CD8-positive, alpha-beta memory T cell (primary cell): ENCODE measurements at regions not wholly inside any gene's neighbourhood (a gene's known extent, or its start where the extent isn't known, plus 50 kb on each side); places are given as distances from the start of the nearest gene placed in this dataset.

ENCODE experiments used
- CTCF ChIA-PET: fragments of 350-600 bp; sonication (Branson Sonifier 250); formaldehyde crosslinking; loops from one replicate; lab custom pipeline; 2021; ENCODE audit warnings: antibody characterized with exemption; lab: Charles Lee
- POLR2A ChIA-PET: fragments of 350-600 bp; sonication (Branson Sonifier 250); formaldehyde crosslinking; loops from one replicate; lab custom pipeline; 2021; ENCODE audit warnings: antibody characterized with exemption; lab: Charles Lee
- DNase-seq, 5 donors: peaks; one replicate each; pipeline versions ENCODE4 v3.0.0 to v3.0.0-alpha.2; 2020 to 2022; ENCODE audit warnings: mixed read lengths in 1 of 5
- H3K27ac ChIP-seq: one replicate; pipeline ENCODE4 v1.7.0; 2013; ENCODE audit warnings: low read depth, mild to moderate bottlenecking, low read length, moderate library complexity
- H3K27me3 ChIP-seq: 2 replicates; pipeline ENCODE4 v1.7.0; 2013; ENCODE audit warnings: low read length, mild to moderate bottlenecking; ENCODE audit not compliant: insufficient read depth, poor library complexity, severe bottlenecking
- H3K36me3 ChIP-seq: 2 replicates; pipeline ENCODE4 v1.7.0; 2013; ENCODE audit warnings: mild to moderate bottlenecking, low read length, moderate library complexity; ENCODE audit not compliant: insufficient read depth
- H3K4me1 ChIP-seq: 2 replicates; pipeline ENCODE4 v1.7.0; 2013; ENCODE audit warnings: mild to moderate bottlenecking, low read length, moderate library complexity; ENCODE audit not compliant: insufficient read depth
- H3K4me3 ChIP-seq: 2 replicates; pipeline ENCODE4 v1.7.0; 2013; ENCODE audit warnings: mild to moderate bottlenecking, low read length
- H3K9me3 ChIP-seq: 2 replicates; pipeline ENCODE4 v1.7.0; 2013; ENCODE audit warnings: mild to moderate bottlenecking, low read length
- H3K27ac Mint-ChIP-seq, 8 donors: one replicate each; pipeline ENCODE4 v1.8.0; 2020 to 2021; ENCODE audit warnings: mixed read lengths in 8 of 8, mild to moderate bottlenecking in 6 of 8, inconsistent platforms in 3 of 8, moderate library complexity in 3 of 8
- H3K27me3 Mint-ChIP-seq, 2 donors: one replicate each; pipeline ENCODE4 v1.8.0; 2020 to 2021; ENCODE audit warnings: mixed read lengths in 2 of 2, mild to moderate bottlenecking in 1 of 2, moderate library complexity in 1 of 2
- H3K36me3 Mint-ChIP-seq, 3 donors: one replicate each; pipeline ENCODE4 v1.8.0; 2020 to 2021; ENCODE audit warnings: mixed read lengths in 3 of 3, inconsistent platforms in 1 of 3, mild to moderate bottlenecking in 1 of 3
- H3K4me1 Mint-ChIP-seq, 3 donors: one replicate each; pipeline ENCODE4 v1.8.0; 2020 to 2021; ENCODE audit warnings: mixed read lengths in 3 of 3, inconsistent platforms in 1 of 3, mild to moderate bottlenecking in 1 of 3
- H3K4me3 Mint-ChIP-seq, 7 donors: one replicate each; pipeline ENCODE4 v1.8.0; 2020 to 2021; ENCODE audit warnings: mixed read lengths in 7 of 7, mild to moderate bottlenecking in 6 of 7, moderate library complexity in 4 of 7, inconsistent platforms in 2 of 7
- H3K9me3 Mint-ChIP-seq, 5 donors: one replicate each; pipeline ENCODE4 v1.8.0; 2020 to 2022; ENCODE audit warnings: mixed read lengths in 5 of 5, mild to moderate bottlenecking in 3 of 5, moderate library complexity in 2 of 5, inconsistent platforms in 1 of 5

DNA sequence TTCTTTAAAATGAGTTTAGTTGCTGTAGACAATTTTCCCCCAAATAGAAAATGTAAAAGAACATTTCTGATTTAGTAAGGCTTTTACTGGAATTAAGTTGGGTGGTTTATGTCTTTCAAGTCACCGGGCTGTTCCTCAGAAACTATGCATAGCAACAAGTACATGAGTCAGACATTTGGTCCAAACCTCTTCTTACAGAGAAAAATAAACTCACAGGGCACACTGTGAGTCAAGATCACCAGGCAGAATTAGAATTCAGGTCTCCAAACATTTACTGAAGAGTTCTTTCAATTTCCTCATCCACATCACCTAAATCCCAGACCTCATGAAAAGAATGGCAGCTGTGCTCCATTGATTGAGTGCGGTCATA, 476.1 kb upstream of the SOX5 start:
- no peak for DNase-seq
- peaks cover 0 to 7% of the 10 kb centered on the region in 2 donors for H3K27me3 Mint-ChIP-seq
- ChIA-PET POLR2A (no interaction called here), CTCF (no interaction called here)
- no peaks in the 10 kb centered on the region for H3K36me3 Mint-ChIP-seq
- H3K36me3 ChIP-seq, result no peaks in the 10 kb centered on the region
- H3K4me3 Mint-ChIP-seq, result no peak overlapping the region
- H3K4me3 ChIP-seq, result no peak overlapping the region
- peaks cover 0 to 5% (median 0%) of the 10 kb centered on the region in 5 donors for H3K9me3 Mint-ChIP-seq
- H3K27ac ChIP-seq, result no peak overlapping the region
- no peaks in the 10 kb centered on the region for H3K27me3 ChIP-seq
- H3K27ac Mint-ChIP-seq, result no peak overlapping the region
- H3K9me3 ChIP-seq, result no peaks in the 10 kb centered on the region
- no peaks in the 10 kb centered on the region for H3K4me1 ChIP-seq
- peaks cover 0 to 8% (median 0%) of the 10 kb centered on the region in 3 donors for H3K4me1 Mint-ChIP-seq

DNA sequence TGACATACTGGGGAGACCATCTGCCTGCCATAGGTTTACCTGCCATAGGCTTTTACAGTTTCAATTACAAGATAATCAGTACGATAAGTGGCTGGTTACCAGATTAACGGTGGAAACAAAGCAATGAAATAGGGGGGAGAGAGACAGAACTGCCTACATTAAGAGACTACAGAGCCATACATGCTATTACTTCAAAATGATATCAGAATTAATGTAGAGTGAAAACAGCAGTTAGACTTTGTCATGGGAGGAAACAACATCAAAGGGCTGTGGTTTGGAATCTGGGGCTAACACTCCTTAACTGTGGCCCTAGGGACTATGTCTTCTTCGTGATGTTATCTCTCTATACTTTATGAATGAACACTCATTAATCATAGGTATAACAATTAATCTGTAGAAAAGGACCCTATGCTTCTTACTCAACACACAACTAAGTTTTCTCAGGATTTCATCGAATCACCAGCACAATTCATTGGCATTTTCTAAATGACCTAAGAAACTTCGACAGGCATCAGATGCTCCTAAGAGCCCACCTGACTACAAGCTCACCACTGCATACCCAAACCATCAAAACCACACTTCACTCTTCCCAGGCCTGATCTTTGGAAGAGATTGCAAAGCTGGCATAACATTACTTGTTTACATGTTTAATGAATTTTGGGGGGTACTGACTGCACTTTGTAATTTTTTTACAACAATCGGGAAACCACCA, 475.6 kb upstream of the SOX5 start:
- Mint-ChIP-seq H3K27ac (no peak overlapping the region), H3K9me3 (peaks cover 0 to 5% (median 0%) of the 10 kb centered on the region in 5 donors), H3K4me1 (peaks cover 0 to 8% (median 0%) of the 10 kb centered on the region in 3 donors), H3K4me3 (no peak overlapping the region), H3K27me3 (peaks cover 0 to 7% of the 10 kb centered on the region in 2 donors), H3K36me3 (no peaks in the 10 kb centered on the region)
- DNase-seq, result no peak
- Histone ChIP-seq H3K27me3 (no peaks in the 10 kb centered on the region), H3K4me3 (no peak overlapping the region), H3K36me3 (no peaks in the 10 kb centered on the region), H3K9me3 (no peaks in the 10 kb centered on the region), H3K4me1 (no peaks in the 10 kb centered on the region), H3K27ac (no peak overlapping the region)
- ChIA-PET CTCF (no interaction called here), POLR2A (no interaction called here)

DNA sequence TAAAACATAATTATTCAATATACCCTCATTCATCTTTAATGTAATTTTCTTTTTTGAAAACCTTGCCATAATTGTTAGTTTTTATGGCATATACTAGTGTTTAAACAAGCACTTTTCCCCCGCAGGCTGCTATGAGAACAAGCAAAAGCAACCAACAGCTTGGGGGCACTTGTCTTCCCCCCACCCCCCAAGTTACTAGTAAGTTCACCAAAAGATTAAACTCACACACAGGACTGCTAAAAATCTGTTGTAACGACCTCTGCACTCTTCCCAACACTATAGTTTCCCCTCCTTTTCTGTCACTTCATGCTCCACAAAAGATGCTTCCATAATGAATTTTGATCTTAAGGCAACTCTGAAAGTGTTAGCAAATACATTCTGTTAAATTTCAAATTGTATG, 474.9 kb upstream of the SOX5 start:
- Histone ChIP-seq H3K36me3 (no peaks in the 10 kb centered on the region), H3K27ac (no peak overlapping the region), H3K4me3 (no peak overlapping the region), H3K27me3 (no peaks in the 10 kb centered on the region), H3K9me3 (no peaks in the 10 kb centered on the region), H3K4me1 (no peaks in the 10 kb centered on the region)
- Mint-ChIP-seq H3K4me3 (no peak overlapping the region), H3K36me3 (no peaks in the 10 kb centered on the region), H3K27ac (no peak overlapping the region), H3K4me1 (peaks cover 0 to 8% (median 0%) of the 10 kb centered on the region in 3 donors), H3K9me3 (peaks cover 0 to 5% (median 0%) of the 10 kb centered on the region in 5 donors), H3K27me3 (peaks cover 0 to 7% of the 10 kb centered on the region in 2 donors)
- DNase-seq, result no peak
- ChIA-PET POLR2A (no interaction called here), CTCF (no interaction called here)

DNA sequence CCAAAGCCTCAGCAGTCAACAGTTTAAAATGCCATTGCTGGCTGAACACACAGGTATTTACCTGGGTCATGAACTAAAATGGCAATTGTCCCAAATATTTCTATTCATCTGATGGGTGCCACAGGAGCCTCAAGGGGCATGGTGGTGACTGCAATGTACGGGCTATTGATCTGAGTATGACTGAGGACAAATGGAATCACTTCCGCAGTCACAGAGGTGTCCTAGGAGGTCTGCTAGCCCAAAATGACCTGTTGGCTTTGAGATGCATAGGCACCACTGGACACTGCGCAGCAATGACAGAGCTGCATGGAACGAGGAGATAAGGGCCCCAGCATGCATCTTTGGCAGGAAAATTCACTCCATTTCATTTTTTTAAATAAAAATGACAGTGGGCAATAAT, 474.1 kb upstream of the SOX5 start:
- H3K27ac Mint-ChIP-seq, result no peak overlapping the region
- peaks cover 0 to 5% (median 0%) of the 10 kb centered on the region in 5 donors for H3K9me3 Mint-ChIP-seq
- ChIA-PET POLR2A (no interaction called here), CTCF (no interaction called here)
- no peak overlapping the region for H3K4me3 ChIP-seq
- H3K9me3 ChIP-seq, result no peaks in the 10 kb centered on the region
- H3K27me3 ChIP-seq, result no peaks in the 10 kb centered on the region
- H3K4me3 Mint-ChIP-seq, result no peak overlapping the region
- H3K27me3 Mint-ChIP-seq, result peaks cover 0 to 7% of the 10 kb centered on the region in 2 donors
- no peak for DNase-seq
- H3K36me3 ChIP-seq, result no peaks in the 10 kb centered on the region
- peaks cover 0 to 8% (median 0%) of the 10 kb centered on the region in 3 donors for H3K4me1 Mint-ChIP-seq
- no peak overlapping the region for H3K27ac ChIP-seq
- H3K4me1 ChIP-seq, result no peaks in the 10 kb centered on the region
- H3K36me3 Mint-ChIP-seq, result no peaks in the 10 kb centered on the region

DNA sequence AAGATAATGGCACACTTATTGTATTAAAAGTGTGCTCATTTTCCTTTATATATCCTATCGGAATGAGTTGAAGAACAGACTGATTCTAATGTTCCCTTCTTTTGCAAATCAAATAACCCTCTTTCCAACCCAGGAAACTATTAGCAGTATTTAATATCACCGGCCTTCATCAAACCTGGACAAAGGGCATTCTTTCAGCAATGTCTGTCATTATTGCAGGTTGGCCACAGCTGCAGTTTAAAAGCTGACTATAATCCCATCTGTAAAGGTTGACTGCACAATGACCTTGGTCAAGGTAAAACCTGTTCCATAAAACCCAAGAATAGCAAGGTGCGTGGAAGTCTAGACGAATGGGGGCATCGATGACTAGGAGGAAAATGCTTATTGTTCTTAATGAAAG, 472.3 kb upstream of the SOX5 start:
- POLR2A ChIA-PET, result no interaction called here
- DNase-seq, result no peak
- Mint-ChIP-seq H3K36me3 (no peaks in the 10 kb centered on the region), H3K27me3 (peaks cover 0 to 6% of the 10 kb centered on the region in 2 donors), H3K4me3 (no peak overlapping the region), H3K4me1 (peaks cover 0 to 8% (median 0%) of the 10 kb centered on the region in 3 donors), H3K9me3 (peaks cover 0 to 5% (median 0%) of the 10 kb centered on the region in 5 donors), H3K27ac (no peak overlapping the region)
- no peak overlapping the region for H3K4me3 ChIP-seq
- CTCF ChIA-PET, result no interaction called here
- H3K27me3 ChIP-seq, result no peaks in the 10 kb centered on the region
- H3K4me1 ChIP-seq, result no peaks in the 10 kb centered on the region
- no peaks in the 10 kb centered on the region for H3K9me3 ChIP-seq
- no peaks in the 10 kb centered on the region for H3K36me3 ChIP-seq
- H3K27ac ChIP-seq, result no peak overlapping the region

DNA sequence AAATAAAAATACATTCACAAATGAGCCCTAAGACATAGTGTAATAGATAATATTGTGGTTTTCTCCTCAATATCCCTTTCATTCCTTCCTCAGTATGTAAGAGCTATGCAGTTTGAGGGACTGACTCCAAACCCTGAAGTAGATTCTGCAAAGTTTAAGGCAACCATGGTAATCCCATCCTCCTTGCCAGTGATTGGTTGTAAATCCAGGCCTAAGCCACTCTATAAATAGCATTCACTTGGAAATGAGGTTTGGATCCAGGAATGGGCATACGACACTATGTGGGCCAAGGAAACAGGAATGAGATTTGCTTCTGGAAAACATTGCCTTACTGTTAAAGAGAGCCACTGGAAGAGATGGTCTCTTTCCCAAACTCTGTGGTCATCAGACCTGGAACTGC, 468.7 kb upstream of the SOX5 start:
- Mint-ChIP-seq H3K4me1 (no peaks in the 10 kb centered on the region), H3K36me3 (no peaks in the 10 kb centered on the region), H3K27me3 (peaks cover 0 to 3% of the 10 kb centered on the region in 2 donors), H3K27ac (no peak overlapping the region), H3K9me3 (peaks cover 0 to 5% (median 0%) of the 10 kb centered on the region in 5 donors), H3K4me3 (no peak overlapping the region)
- Histone ChIP-seq H3K36me3 (no peaks in the 10 kb centered on the region), H3K9me3 (no peaks in the 10 kb centered on the region), H3K27me3 (no peaks in the 10 kb centered on the region), H3K4me3 (no peak overlapping the region), H3K4me1 (no peaks in the 10 kb centered on the region), H3K27ac (no peak overlapping the region)
- POLR2A ChIA-PET, result no interaction called here
- CTCF ChIA-PET, result no interaction called here
- no peak for DNase-seq

DNA sequence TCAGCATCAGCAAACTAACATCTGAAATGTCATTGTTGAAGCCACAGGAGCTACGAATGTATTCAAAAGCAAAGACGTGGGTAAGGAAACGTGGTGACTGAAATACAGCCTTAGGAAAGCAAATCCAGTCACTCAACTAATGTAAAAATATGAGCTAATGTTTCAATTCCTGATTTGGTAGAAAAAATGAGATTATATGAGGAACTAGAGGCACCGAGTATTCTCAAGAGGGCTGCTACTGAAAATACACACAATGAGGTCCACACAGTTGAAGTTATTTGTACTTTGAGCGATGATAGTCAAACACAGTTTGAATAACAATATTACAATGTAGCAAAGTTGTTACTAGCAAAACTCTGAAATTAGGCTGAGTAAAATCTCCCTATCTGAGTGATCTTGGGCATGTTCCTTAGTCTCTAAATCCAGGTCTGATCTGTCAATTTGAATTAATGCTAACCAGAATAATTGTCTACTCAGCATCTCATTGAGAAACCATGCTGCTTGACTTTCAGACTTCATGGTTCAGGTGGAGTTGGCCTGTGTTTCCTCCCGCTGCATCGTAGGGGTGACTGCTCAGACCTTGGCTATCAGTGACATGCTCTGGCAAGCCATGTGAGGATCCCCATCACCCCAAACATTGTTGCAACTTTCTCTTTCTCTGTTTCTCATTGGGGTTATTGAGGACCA, 467.1 kb upstream of the SOX5 start:
- Histone ChIP-seq H3K27me3 (no peaks in the 10 kb centered on the region), H3K9me3 (no peaks in the 10 kb centered on the region), H3K36me3 (no peaks in the 10 kb centered on the region), H3K4me1 (no peaks in the 10 kb centered on the region), H3K4me3 (no peak overlapping the region), H3K27ac (no peak overlapping the region)
- no peak for DNase-seq
- no peaks in the 10 kb centered on the region for H3K36me3 Mint-ChIP-seq
- H3K4me1 Mint-ChIP-seq, result no peaks in the 10 kb centered on the region
- no peak overlapping the region for H3K4me3 Mint-ChIP-seq
- POLR2A ChIA-PET, result no interaction called here
- peaks cover 0 to 5% (median 0%) of the 10 kb centered on the region in 5 donors for H3K9me3 Mint-ChIP-seq
- no peak overlapping the region for H3K27ac Mint-ChIP-seq
- CTCF ChIA-PET, result no interaction called here
- H3K27me3 Mint-ChIP-seq, result peaks cover 0 to 6% of the 10 kb centered on the region in 2 donors

DNA sequence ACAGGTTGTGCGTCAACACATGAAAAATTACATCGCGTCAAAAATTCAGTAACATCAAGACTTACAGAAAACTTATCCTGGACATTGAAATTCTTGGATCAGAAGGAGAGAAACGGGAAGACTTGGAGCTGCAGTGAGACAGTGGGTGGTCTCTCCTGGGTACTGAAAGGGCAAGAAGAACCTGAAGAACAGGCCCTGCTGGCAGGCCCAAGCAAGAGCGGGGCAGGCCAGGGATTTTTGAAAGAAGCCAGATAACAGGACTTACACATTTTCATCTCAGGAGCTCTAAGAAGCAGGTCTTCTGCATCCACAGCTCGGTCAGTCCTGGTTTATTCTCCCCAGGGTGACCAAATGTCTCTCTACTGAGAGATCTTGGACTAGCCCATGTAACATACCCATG, 466.5 kb upstream of the SOX5 start:
- H3K9me3 Mint-ChIP-seq, result peaks cover 0 to 2% (median 0%) of the 10 kb centered on the region in 5 donors
- DNase-seq, result no peak
- Histone ChIP-seq H3K4me3 (no peak overlapping the region), H3K4me1 (no peaks in the 10 kb centered on the region), H3K9me3 (no peaks in the 10 kb centered on the region), H3K36me3 (no peaks in the 10 kb centered on the region), H3K27ac (no peak overlapping the region), H3K27me3 (no peaks in the 10 kb centered on the region)
- H3K4me1 Mint-ChIP-seq, result no peaks in the 10 kb centered on the region
- H3K36me3 Mint-ChIP-seq, result no peaks in the 10 kb centered on the region
- ChIA-PET CTCF (no interaction called here), POLR2A (no interaction called here)
- no peak overlapping the region for H3K4me3 Mint-ChIP-seq
- no peak overlapping the region for H3K27ac Mint-ChIP-seq
- H3K27me3 Mint-ChIP-seq, result peaks cover 0 to 6% of the 10 kb centered on the region in 2 donors
